ENCODE measurements at regions not wholly inside any gene's neighbourhood (a gene's known extent, or its start where the extent isn't known, plus 50 kb on each side); places are given as distances from the start of the nearest gene placed in this dataset.

GRCh38 chr5:99272576-99272975, 343.8 kb upstream of the CHD1 start:
- Histone ChIP-seq H3K4me3 (no peak overlapping the region), H3K27ac (no peak overlapping the region)
- no peak for DNase-seq (ENCODE audit: low spot score)
- no peak for TF ChIP-seq CTCF (IDR thresholded peaks at IDR 0.05)

DNA sequence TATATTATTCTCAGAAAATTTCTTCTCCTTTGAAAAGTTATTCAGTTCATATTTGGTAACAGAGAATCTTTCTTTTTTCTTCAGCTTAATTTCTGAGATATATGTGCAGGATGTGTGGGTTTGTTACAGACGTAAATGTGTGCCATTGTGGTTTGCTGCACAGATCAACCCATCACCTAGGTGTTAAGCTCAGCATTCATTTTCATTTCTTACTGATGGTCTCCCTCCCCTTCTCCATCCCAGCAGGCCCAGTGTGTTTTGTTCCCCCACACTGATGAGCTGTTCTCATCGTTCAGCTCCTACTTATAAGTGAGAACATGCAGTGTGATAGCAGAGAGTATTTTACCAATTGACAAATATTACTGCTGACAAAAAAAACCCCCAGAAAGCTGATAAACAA, 330.0 kb upstream of the CHD1 start:
- no peak for TF ChIP-seq CTCF (IDR thresholded peaks at IDR 0.05)
- Histone ChIP-seq H3K4me3 (no peak overlapping the region), H3K27ac (no peak overlapping the region)
- no peak for DNase-seq (ENCODE audit: low spot score)

DNA sequence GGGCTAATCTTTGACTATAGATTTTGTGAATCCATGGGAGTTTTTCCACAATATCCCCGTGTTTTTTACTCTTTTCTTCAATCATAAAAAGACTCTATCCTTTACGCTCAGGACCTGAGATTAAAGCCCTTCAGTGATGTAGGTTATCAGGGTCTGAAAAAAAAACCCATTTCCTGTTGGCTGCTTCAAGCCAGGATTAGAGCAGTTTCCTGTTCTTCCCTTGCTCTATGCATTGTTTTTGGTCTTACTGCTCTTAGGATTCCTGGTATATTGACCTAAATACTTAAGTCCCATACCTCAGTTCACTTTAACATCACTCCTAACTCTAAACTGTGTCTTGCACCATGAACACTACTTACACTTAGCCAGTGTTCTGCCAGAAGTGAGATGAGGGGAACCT, 319.3 kb upstream of the CHD1 start:
- TF ChIP-seq CTCF (IDR thresholded peaks at IDR 0.05) = no peak
- Histone ChIP-seq H3K4me3 (no peak overlapping the region), H3K27ac (no peak overlapping the region)
- DNase-seq (ENCODE audit: low spot score) = no peak

- TF ChIP-seq CTCF (IDR thresholded peaks at IDR 0.05) = no peak
- H3K27ac ChIP-seq = no peak overlapping the region
- DNase-seq (ENCODE audit: low spot score) = no peak
- H3K4me3 ChIP-seq = no peak overlapping the region
These were observed 318.5 kb upstream of the CHD1 start for GRCh38 chr5:99247346-99247745.

DNA sequence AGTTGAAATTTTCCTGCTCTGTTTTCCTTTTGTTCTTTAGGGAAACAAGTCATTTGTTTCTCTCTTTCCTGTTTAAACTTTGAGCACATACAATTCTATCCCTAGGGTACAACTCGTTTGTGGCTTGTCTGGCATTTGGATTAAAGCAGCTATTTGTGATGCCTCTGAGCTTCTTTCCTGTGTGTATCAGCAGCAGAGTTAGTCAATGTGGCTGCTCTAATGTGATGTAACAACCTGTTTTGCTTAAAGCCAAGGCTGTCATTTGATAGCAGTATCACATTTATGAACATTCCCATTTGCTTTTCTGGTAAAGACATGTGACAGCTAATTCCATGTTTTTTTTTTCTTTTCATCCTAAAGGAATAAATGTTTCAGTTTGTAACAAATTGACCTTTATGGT, 314.3 kb upstream of the CHD1 start:
- no peak for TF ChIP-seq CTCF (IDR thresholded peaks at IDR 0.05)
- no peak overlapping the region for H3K4me3 ChIP-seq
- no peak overlapping the region for H3K27ac ChIP-seq
- DNase-seq (ENCODE audit: low spot score) = no peak

DNA sequence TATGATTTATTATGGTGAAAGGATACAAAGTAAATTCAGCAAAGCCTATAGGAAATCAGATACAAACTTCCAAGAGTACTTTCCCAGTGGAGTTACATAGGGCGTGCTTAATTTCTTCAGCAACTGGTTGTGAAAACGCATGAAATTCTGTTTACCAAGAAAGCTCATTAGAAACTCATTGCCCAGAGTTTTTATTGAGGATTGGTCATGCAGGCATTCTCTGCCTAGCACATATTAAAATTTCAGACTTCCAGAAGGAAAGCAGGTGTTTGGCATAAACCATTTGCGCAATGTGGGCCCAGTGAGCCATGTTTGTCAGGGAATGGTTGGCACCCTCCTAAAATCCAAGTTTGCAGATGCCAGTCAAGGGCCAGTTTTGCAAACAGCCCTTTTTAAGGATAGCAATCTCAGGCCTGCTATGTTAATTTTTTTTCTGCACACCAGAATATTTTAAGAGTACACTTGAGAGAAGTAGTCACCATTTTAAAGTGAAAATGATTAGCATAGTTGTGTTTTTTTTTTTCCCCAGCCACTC, 311.1 kb upstream of the CHD1 start:
- DNase-seq (ENCODE audit: low spot score) = no peak
- no peak for TF ChIP-seq CTCF (IDR thresholded peaks at IDR 0.05)
- H3K4me3 ChIP-seq = no peak overlapping the region
- H3K27ac ChIP-seq = no peak overlapping the region

- TF ChIP-seq CTCF (IDR thresholded peaks at IDR 0.05) = no peak
- Histone ChIP-seq H3K4me3 (no peak overlapping the region), H3K27ac (no peak overlapping the region)
- DNase-seq (ENCODE audit: low spot score) = no peak
These were observed 262.5 kb upstream of the CHD1 start for GRCh38 chr5:99191206-99191745.
